22Rv1 (cell line): ENCODE measurements at regions not wholly inside any gene's neighbourhood (a gene's known extent, or its start where the extent isn't known, plus 50 kb on each side); places are given as distances from the start of the nearest gene placed in this dataset.

Source experiments
- ZFX ChIP-seq: fragments of 450-650 bp; IDR thresholded peaks from 2 replicates; pipeline ENCODE4 v1.6.1; 2017; ENCODE audit warnings: antibody characterized with exemption, borderline replicate concordance
- TF ChIP-seq, protein P1 (sequence below): fragments of 450-650 bp; IDR thresholded peaks from 2 replicates; pipeline ENCODE4 v1.5.1; 2017; ENCODE audit warnings: mild to moderate bottlenecking

DNA sequence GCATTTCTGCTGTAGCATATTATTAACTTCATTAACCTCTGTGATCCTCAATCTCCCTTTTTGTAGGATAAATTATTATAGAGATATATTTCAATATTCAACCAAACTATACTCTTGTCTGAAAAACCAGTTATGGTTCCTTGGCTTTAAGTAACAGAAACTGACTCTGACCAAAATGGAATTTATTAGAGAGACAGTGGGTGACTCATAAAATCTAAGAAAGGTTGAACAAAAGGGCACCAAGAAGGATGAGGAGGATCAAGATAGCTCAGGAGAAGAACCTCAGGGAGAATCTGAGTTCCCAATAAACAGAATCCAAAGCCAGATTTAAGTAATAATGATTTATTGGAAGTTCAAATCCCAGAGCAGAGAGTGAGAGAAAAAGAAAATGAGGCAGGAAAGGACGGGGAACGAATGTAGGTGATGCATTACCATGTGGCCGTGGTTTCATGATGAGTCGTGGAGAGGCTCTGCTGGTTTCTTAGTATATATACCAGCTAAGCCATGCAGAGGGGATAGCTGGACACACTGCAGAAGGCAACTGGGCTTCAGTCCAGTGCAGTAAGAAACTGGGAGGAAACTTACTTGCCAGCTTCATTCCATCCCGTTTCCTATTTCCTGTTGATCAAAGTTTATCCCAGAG, 151.5 kb upstream of the GOT2 start:
- TF ChIP-seq, protein P1, sequence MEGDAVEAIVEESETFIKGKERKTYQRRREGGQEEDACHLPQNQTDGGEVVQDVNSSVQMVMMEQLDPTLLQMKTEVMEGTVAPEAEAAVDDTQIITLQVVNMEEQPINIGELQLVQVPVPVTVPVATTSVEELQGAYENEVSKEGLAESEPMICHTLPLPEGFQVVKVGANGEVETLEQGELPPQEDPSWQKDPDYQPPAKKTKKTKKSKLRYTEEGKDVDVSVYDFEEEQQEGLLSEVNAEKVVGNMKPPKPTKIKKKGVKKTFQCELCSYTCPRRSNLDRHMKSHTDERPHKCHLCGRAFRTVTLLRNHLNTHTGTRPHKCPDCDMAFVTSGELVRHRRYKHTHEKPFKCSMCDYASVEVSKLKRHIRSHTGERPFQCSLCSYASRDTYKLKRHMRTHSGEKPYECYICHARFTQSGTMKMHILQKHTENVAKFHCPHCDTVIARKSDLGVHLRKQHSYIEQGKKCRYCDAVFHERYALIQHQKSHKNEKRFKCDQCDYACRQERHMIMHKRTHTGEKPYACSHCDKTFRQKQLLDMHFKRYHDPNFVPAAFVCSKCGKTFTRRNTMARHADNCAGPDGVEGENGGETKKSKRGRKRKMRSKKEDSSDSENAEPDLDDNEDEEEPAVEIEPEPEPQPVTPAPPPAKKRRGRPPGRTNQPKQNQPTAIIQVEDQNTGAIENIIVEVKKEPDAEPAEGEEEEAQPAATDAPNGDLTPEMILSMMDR, result no peak
- no peak for TF ChIP-seq ZFX
